Esophagus squamous epithelium (tissue), 4 donors: ENCODE measurements at regions not wholly inside any gene's neighbourhood (a gene's known extent, or its start where the extent isn't known, plus 50 kb on each side); places are given as distances from the start of the nearest gene placed in this dataset.

Experiments used
- CTCF ChIP-seq, 6 experiments: fragments of 450-650 bp in 4 of 6; fragments of 200-600 bp in 2 of 6; sonication (generic) in 2 of 6; IDR thresholded peaks; one replicate each; pipeline ENCODE4 v1.5.1; 2016 to 2019; ENCODE audit warnings: antibody characterized with exemption in 6 of 6, mild to moderate bottlenecking in 4 of 6, moderate library complexity in 4 of 6
- POLR2A ChIP-seq, 4 donors: fragments of 450-650 bp; IDR thresholded peaks; one replicate each; pipeline ENCODE4 v1.6.1; 2017; ENCODE audit warnings: antibody characterized with exemption in 4 of 4, mild to moderate bottlenecking in 4 of 4, moderate library complexity in 3 of 4

GRCh38 chr4:32488690-32489089 is 1768.5 kb downstream of the PCDH7 start:
- no peak for TF ChIP-seq CTCF (IDR thresholded peaks at IDR 0.05)
- TF ChIP-seq POLR2A (IDR thresholded peaks at IDR 0.05): no peak
